GM12878 (cell line): ENCODE measurements at regions not wholly inside any gene's neighbourhood (a gene's known extent, or its start where the extent isn't known, plus 50 kb on each side); places are given as distances from the start of the nearest gene placed in this dataset.

Source experiments
- ATAC-seq: fragments of 200-7000 bp; cut with Tn5 transposase; 3 replicates; pipeline ENCODE4 v1.9.1; 2020; ENCODE audit warnings: mild to moderate bottlenecking, moderate library complexity
- BruUV-seq: library from RNA; stranded (reverse); fragments of 400-500 nt; replicated peaks from 2 replicates; lab custom pipeline; 2021; lab: Mats Ljungman, UMichigan
- CTCF ChIA-PET: fragments of 300-600 bp; sonication (Branson Sonifier 250); formaldehyde crosslinking; extraction: SDS; loops from one replicate; lab custom pipeline; 2021; ENCODE audit warnings: inconsistent platforms; lab: Yijun Ruan, JAX
- POLR2A ChIA-PET: fragments of 350-600 bp; formaldehyde crosslinking; extraction: SDS; loops from one replicate; lab custom pipeline; 2021; ENCODE audit warnings: inconsistent platforms; lab: Charles Lee
- RAD21 ChIA-PET: fragments of 300-600 bp; sonication (Branson Sonifier 250); formaldehyde crosslinking; loops from one replicate; lab custom pipeline; 2023; ENCODE audit warnings: antibody characterized with exemption; ENCODE audit not compliant: unreplicated experiment; lab: Charles Lee
- SMC1A ChIA-PET: fragments of 300-600 bp; sonication (Branson Sonifier 250); formaldehyde crosslinking; loops from one replicate; lab custom pipeline; 2023; ENCODE audit not compliant: unreplicated experiment, uncharacterized antibody; lab: Charles Lee
- DNase-seq: peaks from one replicate; pipeline ENCODE4 v3.0.0-alpha.2; 2011; ENCODE audit warnings: low read depth, low spot score
- FAIRE-seq: peaks from 3 replicates; lab custom pipeline; 2011; peaks lifted over from hg19 to GRCh38; lab: Jason Lieb, UNC
- H2AFZ ChIP-seq: 2 replicates; pipeline ENCODE4 v1.6.0; 2011; ENCODE audit warnings: low read depth, low read length, control low read depth; ENCODE audit not compliant: control insufficient read depth
- H3K27ac ChIP-seq: 2 replicates; pipeline ENCODE4 v1.5.1; 2011; ENCODE audit warnings: control low read depth; ENCODE audit not compliant: control insufficient read depth, insufficient read depth
- H3K27me3 ChIP-seq, 2 experiments: replicated peaks in 1 of 2; 2 replicates each; pipeline versions ENCODE4 v1.6.0 to v1.6.1; 2011; ENCODE audit warnings: low read length in 1 of 2; ENCODE audit not compliant: control insufficient read depth in 2 of 2, insufficient read depth in 2 of 2
- H3K36me3 ChIP-seq, 2 experiments: 2 replicates each; pipeline ENCODE4 v1.5.1; 2011; ENCODE audit warnings: low read length in 1 of 2; ENCODE audit not compliant: control insufficient read depth in 2 of 2, insufficient read depth in 2 of 2
- H3K4me1 ChIP-seq: 2 replicates; pipeline ENCODE4 v1.6.1; 2011; ENCODE audit warnings: mild to moderate bottlenecking, low read length, moderate library complexity, mixed read lengths; ENCODE audit not compliant: control insufficient read depth, insufficient read depth
- H3K4me2 ChIP-seq: 2 replicates; pipeline ENCODE4 v1.6.0; 2011; ENCODE audit warnings: control low read depth; ENCODE audit not compliant: control insufficient read depth, insufficient read depth
- H3K4me3 ChIP-seq: fragments of 200-600 bp; sonication (generic); 2 replicates; pipeline ENCODE4 v1.5.1; 2016
- H3K79me2 ChIP-seq: 2 replicates; pipeline ENCODE4 v1.6.0; 2011; ENCODE audit warnings: low read length; ENCODE audit not compliant: control insufficient read depth, insufficient read depth
- H3K9ac ChIP-seq: 2 replicates; pipeline ENCODE4 v1.8.0; 2011; ENCODE audit warnings: low read length, control low read depth, mixed read lengths; ENCODE audit not compliant: control insufficient read depth, insufficient read depth
- H3K9me3 ChIP-seq: replicated peaks from 3 replicates; pipeline ENCODE4 v1.5.1; 2011; ENCODE audit warnings: mild to moderate bottlenecking, low read length; ENCODE audit not compliant: control insufficient read depth, insufficient read depth
- H4K20me1 ChIP-seq: 2 replicates; pipeline ENCODE4 v1.6.0; 2011; ENCODE audit not compliant: control insufficient read depth, insufficient read depth
- BACH1 ChIP-seq: fragments of 450-650 bp; IDR thresholded peaks from 2 replicates; pipeline ENCODE4 v1.6.1; 2017; ENCODE audit warnings: mild to moderate bottlenecking, borderline replicate concordance
- CREB1 ChIP-seq: IDR thresholded peaks from 2 replicates; pipeline ENCODE4 v1.6.1; 2012; ENCODE audit warnings: low read depth, mild to moderate bottlenecking, inconsistent platforms
- CREM ChIP-seq: IDR thresholded peaks from 2 replicates; pipeline ENCODE4 v1.6.1; 2014; ENCODE audit warnings: antibody characterized with exemption, low read depth
- DPF2 ChIP-seq: fragments of 450-650 bp; IDR thresholded peaks from 2 replicates; pipeline ENCODE4 v1.6.1; 2017; ENCODE audit warnings: mild to moderate bottlenecking
- JUND ChIP-seq: IDR thresholded peaks from 2 replicates; pipeline ENCODE4 v1.6.1; 2012; ENCODE audit warnings: low read depth, mild to moderate bottlenecking, low read length, improper control_type of control experiment, moderate library complexity
- KLF5 ChIP-seq: fragments of 450-650 bp; IDR thresholded peaks from 2 replicates; pipeline ENCODE4 v1.6.1; 2014; ENCODE audit warnings: mild to moderate bottlenecking; ENCODE audit not compliant: partially characterized antibody
- MTA2 ChIP-seq: fragments of 450-650 bp; IDR thresholded peaks from 2 replicates; pipeline ENCODE4 v1.6.1; 2016; ENCODE audit warnings: low read depth, mild to moderate bottlenecking, moderate library complexity
- NFYA ChIP-seq: IDR thresholded peaks from 2 replicates; pipeline ENCODE4 v1.6.1; 2011; ENCODE audit warnings: low read depth, mild to moderate bottlenecking, low read length, improper control_type of control experiment, borderline replicate concordance
- NRF1 ChIP-seq: conservative IDR thresholded peaks from 2 replicates; pipeline ENCODE4 v1.6.1; 2011; ENCODE audit warnings: mild to moderate bottlenecking, low read depth, low read length, improper control_type of control experiment
- PML ChIP-seq: IDR thresholded peaks from 2 replicates; pipeline ENCODE4 v1.6.1; 2012; ENCODE audit warnings: low read length, inconsistent platforms
- RB1 ChIP-seq: fragments of 450-650 bp; formaldehyde crosslinking; IDR thresholded peaks from 2 replicates; pipeline ENCODE4 v1.6.1; 2017; ENCODE audit warnings: mild to moderate bottlenecking, borderline replicate concordance
- SREBF1 ChIP-seq: IDR thresholded peaks from 2 replicates; pipeline ENCODE4 v1.6.1; 2012; ENCODE audit warnings: mild to moderate bottlenecking, low read length
- SUPT20H ChIP-seq: IDR thresholded peaks from 2 replicates; pipeline ENCODE4 v1.6.1; 2011; ENCODE audit warnings: low read depth, mild to moderate bottlenecking, low read length, moderate library complexity, borderline replicate concordance; ENCODE audit not compliant: control insufficient read depth
- ZNF622 ChIP-seq: fragments of 450-650 bp; IDR thresholded peaks from 2 replicates; pipeline ENCODE4 v1.6.1; 2017; ENCODE audit warnings: mild to moderate bottlenecking, inconsistent platforms
- ZSCAN29 ChIP-seq: fragments of 450-650 bp; IDR thresholded peaks from 2 replicates; pipeline ENCODE4 v1.6.1; 2017; ENCODE audit warnings: mild to moderate bottlenecking, moderate library complexity
- WGBS: methylation state at CpG from one replicate; pipeline ENCODE4 v1.1.6; 2016; ENCODE audit warnings: low lambda C conversion rate; ENCODE audit not compliant: insufficient replicate concordance, insufficient coverage; ENCODE audit errors: missing lambda C conversion rate; 5-methylcytosine and 5-hydroxymethylcytosine counted together
- in situ Hi-C: fragments of 300-500 bp; cut with MboI; formaldehyde crosslinking; loops from 9 replicates; pipeline ENCODE4 v1.14.3; 2018; ENCODE audit warnings: mixed read lengths
- intact Hi-C: fragments of 100-400 bp; cut with micrococcal nuclease; formaldehyde crosslinking; loops from one replicate; pipeline ENCODE4 v1.14.2; 2022; ENCODE audit not compliant: unreplicated experiment
- TF ChIP-seq, protein P1 (sequence below): fragments of 450-650 bp; conservative IDR thresholded peaks from 2 replicates; pipeline ENCODE4 v1.6.1; 2017; ENCODE audit warnings: mild to moderate bottlenecking, moderate library complexity

DNA sequence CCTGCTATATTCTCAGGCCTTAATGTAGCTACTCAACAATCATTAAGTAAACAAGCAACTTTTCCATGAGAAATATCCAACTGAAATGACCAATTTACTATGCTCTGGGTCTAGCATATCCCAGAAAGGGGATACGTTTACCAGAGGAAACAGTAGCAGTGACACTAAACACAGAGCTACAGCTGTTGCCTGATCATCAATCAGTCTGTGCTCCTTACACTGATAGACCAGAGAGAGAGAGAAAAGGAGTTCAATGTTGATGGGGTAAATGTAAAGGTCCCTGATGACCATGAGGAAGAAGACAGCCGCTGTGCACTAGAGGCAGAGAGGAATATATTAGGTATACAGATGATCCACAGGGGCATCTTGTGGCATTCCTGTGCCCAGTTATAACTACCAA, 397.2 kb upstream of the USP15 start:
- no peak overlapping the region for H3K4me3 ChIP-seq
- H3K4me1 ChIP-seq, result no peaks in the 10 kb centered on the region
- H3K36me3 ChIP-seq, result no peaks in the 10 kb centered on the region
- 17% methylated on average over 2 of the region's 2 CpGs for WGBS
- ChIA-PET CTCF (no interaction called here), RAD21 (no interaction called here), SMC1A (no interaction called here), POLR2A (no interaction called here)
- no peaks in the 10 kb centered on the region for H4K20me1 ChIP-seq
- in situ Hi-C loops (no loop called here), intact Hi-C loops (no loop called here)
- no peaks in the 10 kb centered on the region for H3K79me2 ChIP-seq
- no TSS peak for BruUV-seq
- H3K27me3 ChIP-seq, result no peaks in the 10 kb centered on the region
- no peak for FAIRE-seq
- DNase-seq, result no peak
- ATAC-seq, result no peak
- H3K9ac ChIP-seq, result no peak overlapping the region
- no peak overlapping the region for H2AFZ ChIP-seq
- no peaks in the 10 kb centered on the region for H3K9me3 ChIP-seq
- TF ChIP-seq JUND, result no peak
- no peak for TF ChIP-seq ZNF622
- no peak for TF ChIP-seq RB1
- TF ChIP-seq SREBF1, result no peak
- no peak for TF ChIP-seq SUPT20H
- no peak for TF ChIP-seq NRF1
- no peak for TF ChIP-seq CREB1
- no peak for TF ChIP-seq NFYA
- TF ChIP-seq DPF2, result no peak
- TF ChIP-seq BACH1, result no peak
- no peak for TF ChIP-seq CREM
- TF ChIP-seq KLF5, result no peak
- TF ChIP-seq, protein P1, sequence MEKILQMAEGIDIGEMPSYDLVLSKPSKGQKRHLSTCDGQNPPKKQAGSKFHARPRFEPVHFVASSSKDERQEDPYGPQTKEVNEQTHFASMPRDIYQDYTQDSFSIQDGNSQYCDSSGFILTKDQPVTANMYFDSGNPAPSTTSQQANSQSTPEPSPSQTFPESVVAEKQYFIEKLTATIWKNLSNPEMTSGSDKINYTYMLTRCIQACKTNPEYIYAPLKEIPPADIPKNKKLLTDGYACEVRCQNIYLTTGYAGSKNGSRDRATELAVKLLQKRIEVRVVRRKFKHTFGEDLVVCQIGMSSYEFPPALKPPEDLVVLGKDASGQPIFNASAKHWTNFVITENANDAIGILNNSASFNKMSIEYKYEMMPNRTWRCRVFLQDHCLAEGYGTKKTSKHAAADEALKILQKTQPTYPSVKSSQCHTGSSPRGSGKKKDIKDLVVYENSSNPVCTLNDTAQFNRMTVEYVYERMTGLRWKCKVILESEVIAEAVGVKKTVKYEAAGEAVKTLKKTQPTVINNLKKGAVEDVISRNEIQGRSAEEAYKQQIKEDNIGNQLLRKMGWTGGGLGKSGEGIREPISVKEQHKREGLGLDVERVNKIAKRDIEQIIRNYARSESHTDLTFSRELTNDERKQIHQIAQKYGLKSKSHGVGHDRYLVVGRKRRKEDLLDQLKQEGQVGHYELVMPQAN, result no peak
- no peak for TF ChIP-seq PML
- no peak for TF ChIP-seq MTA2
- no peak for TF ChIP-seq ZSCAN29
- no peak overlapping the region for H3K4me2 ChIP-seq
- no peak overlapping the region for H3K27ac ChIP-seq
